Upper lobe of left lung (tissue), 6 donors: ENCODE measurements at regions not wholly inside any gene's neighbourhood (a gene's known extent, or its start where the extent isn't known, plus 50 kb on each side); places are given as distances from the start of the nearest gene placed in this dataset.

Source experiments
- ATAC-seq, 2 donors: fragments of 200-7000 bp; cut with Tn5 transposase; one replicate each; pipeline ENCODE4 v1.9.1; 2022; ENCODE audit warnings: mild to moderate bottlenecking in 2 of 2, moderate library complexity in 2 of 2; ENCODE audit not compliant: low FRiP score in 2 of 2
- DNase-seq, 2 donors: peaks; one replicate each; pipeline ENCODE4 v3.0.0-alpha.2; 2019 to 2020
- H3K27ac ChIP-seq, 4 donors: fragments of 200-600 bp; sonication (generic); one replicate each; pipeline ENCODE4 v1.5.1; 2016 to 2019
- H3K27me3 ChIP-seq, 4 donors: fragments of 200-600 bp; sonication (generic); one replicate each; pipeline ENCODE4 v1.5.1; 2017 to 2019
- H3K36me3 ChIP-seq, 4 donors: fragments of 200-600 bp; sonication (generic); one replicate each; pipeline ENCODE4 v1.5.1; 2016 to 2019
- H3K4me1 ChIP-seq, 4 donors: fragments of 200-600 bp; sonication (generic); one replicate each; pipeline ENCODE4 v1.5.1; 2018 to 2019
- H3K4me3 ChIP-seq, 4 donors: fragments of 200-600 bp; sonication (generic); one replicate each; pipeline ENCODE4 v1.5.1; 2017 to 2019; ENCODE audit warnings: mild to moderate bottlenecking in 2 of 4, moderate library complexity in 1 of 4
- H3K9me3 ChIP-seq, 4 donors: fragments of 200-600 bp; sonication (generic); one replicate each; pipeline ENCODE4 v1.5.1; 2018 to 2019
- EP300 ChIP-seq, 4 donors: sonication (generic); formaldehyde crosslinking; IDR thresholded peaks; one replicate each; pipeline ENCODE4 v1.5.1; 2017; ENCODE audit warnings: antibody characterized with exemption in 4 of 4, control low read depth in 2 of 4
- POLR2A ChIP-seq, 4 donors: fragments of 450-650 bp; IDR thresholded peaks; one replicate each; pipeline ENCODE4 v1.5.1; 2016 to 2017; ENCODE audit warnings: antibody characterized with exemption in 4 of 4, mild to moderate bottlenecking in 2 of 4
- POLR2AphosphoS5 ChIP-seq, 2 donors: sonication (generic); formaldehyde crosslinking; IDR thresholded peaks; one replicate each; pipeline ENCODE4 v1.5.1; 2017; ENCODE audit warnings: antibody characterized with exemption in 2 of 2
- WGBS, 2 donors: methylation state at CpG; one replicate each; pipeline ENCODE4 v1.1.5; 2017 to 2018; 5-methylcytosine and 5-hydroxymethylcytosine counted together
- TF ChIP-seq, protein P1 (sequence below), 6 experiments: fragments of 450-650 bp in 4 of 6; fragments of 200-600 bp in 2 of 6; sonication (generic) in 2 of 6; IDR thresholded peaks; one replicate each; pipeline ENCODE4 v1.5.1; 2016 to 2019; ENCODE audit warnings: antibody characterized with exemption in 6 of 6
- donor health status: DM: no; HTN: no; CAD: no; lungs with moderate emphysema.
- donor health status: DM: no; HTN: yes; CAD: no; lungs with severe emphysema.

DNA sequence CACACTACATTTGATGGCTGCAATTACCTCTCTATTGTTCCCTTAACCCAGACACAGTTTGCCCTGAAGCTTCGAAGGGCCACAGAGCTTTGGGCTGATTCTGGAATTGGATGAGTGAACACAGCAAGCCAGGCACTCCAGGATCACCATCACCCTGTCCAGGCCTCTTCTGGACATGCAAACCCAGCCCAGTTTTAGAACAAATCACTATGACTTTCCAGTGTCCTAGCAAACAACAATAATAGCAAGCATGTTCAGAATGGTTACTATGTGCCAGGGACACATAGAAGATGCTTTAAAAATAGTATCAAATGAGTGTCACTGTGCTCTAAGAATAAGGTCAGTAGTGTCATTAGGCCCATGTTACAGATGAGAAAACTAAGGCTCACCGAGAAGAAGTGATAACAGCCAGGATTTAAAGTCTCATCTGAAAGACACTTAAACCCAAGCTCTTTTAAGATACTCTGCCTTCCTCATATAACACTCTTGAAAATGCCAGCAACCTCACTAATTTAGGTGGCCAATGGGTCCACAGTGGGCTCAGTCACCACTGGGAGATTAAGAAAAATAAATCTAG lies 191.7 kb upstream of the STK17B start:
- ATAC-seq, result no peak
- Histone ChIP-seq H3K4me1 (peaks cover 0 to 3% (median 0%) of the 10 kb centered on the region in 4 donors), H3K27ac (peak overlapping the region in 2 of 4 donors; percentile 46 to 49), H3K27me3 (no peaks in the 10 kb centered on the region), H3K36me3 (no peaks in the 10 kb centered on the region), H3K9me3 (no peaks in the 10 kb centered on the region), H3K4me3 (no peak overlapping the region)
- TF ChIP-seq POLR2A (IDR thresholded peaks at IDR 0.05) (no peak), EP300 (IDR thresholded peaks at IDR 0.05) (no peak), POLR2AphosphoS5 (IDR thresholded peaks at IDR 0.05) (no peak)
- TF ChIP-seq, protein P1, sequence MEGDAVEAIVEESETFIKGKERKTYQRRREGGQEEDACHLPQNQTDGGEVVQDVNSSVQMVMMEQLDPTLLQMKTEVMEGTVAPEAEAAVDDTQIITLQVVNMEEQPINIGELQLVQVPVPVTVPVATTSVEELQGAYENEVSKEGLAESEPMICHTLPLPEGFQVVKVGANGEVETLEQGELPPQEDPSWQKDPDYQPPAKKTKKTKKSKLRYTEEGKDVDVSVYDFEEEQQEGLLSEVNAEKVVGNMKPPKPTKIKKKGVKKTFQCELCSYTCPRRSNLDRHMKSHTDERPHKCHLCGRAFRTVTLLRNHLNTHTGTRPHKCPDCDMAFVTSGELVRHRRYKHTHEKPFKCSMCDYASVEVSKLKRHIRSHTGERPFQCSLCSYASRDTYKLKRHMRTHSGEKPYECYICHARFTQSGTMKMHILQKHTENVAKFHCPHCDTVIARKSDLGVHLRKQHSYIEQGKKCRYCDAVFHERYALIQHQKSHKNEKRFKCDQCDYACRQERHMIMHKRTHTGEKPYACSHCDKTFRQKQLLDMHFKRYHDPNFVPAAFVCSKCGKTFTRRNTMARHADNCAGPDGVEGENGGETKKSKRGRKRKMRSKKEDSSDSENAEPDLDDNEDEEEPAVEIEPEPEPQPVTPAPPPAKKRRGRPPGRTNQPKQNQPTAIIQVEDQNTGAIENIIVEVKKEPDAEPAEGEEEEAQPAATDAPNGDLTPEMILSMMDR (IDR thresholded peaks at IDR 0.05), result no peak
- no peak for DNase-seq
- WGBS, 2 donors, result 89 to 94% methylated on average over 2 of the region's 2 CpGs

DNA sequence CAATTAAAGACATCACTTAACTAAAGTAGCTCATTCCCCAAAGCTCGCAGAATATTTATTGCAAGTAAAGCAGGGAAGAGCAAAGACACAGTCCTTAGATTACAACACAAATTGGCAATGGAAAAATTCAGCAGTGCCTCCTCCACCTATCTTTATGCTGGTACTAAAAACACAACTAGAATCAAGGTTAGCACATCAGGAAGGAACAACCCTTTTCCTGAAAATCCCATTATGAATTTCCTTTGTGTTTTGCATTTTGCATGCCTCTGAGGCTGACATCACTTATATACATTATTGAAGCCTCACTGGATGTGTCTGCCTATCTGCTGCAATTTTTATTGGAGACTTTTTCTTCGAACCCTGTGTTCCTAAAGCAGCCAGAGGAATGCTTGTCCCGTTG lies 193.8 kb upstream of the STK17B start:
- no peak for DNase-seq
- TF ChIP-seq POLR2AphosphoS5 (IDR thresholded peaks at IDR 0.05) (no peak), POLR2A (IDR thresholded peaks at IDR 0.05) (no peak), EP300 (IDR thresholded peaks at IDR 0.05) (no peak)
- TF ChIP-seq, protein P1 (IDR thresholded peaks at IDR 0.05), result no peak
- Histone ChIP-seq H3K27me3 (no peaks in the 10 kb centered on the region), H3K4me1 (peaks cover 0 to 3% (median 0%) of the 10 kb centered on the region in 4 donors), H3K4me3 (no peak overlapping the region), H3K36me3 (no peaks in the 10 kb centered on the region), H3K9me3 (no peaks in the 10 kb centered on the region), H3K27ac (peak overlapping the region in 2 of 4 donors; percentile 37 to 64)
- ATAC-seq, result no peak
- WGBS, 2 donors, result 60 to 69% methylated on average over 3 of the region's 3 CpGs

DNA sequence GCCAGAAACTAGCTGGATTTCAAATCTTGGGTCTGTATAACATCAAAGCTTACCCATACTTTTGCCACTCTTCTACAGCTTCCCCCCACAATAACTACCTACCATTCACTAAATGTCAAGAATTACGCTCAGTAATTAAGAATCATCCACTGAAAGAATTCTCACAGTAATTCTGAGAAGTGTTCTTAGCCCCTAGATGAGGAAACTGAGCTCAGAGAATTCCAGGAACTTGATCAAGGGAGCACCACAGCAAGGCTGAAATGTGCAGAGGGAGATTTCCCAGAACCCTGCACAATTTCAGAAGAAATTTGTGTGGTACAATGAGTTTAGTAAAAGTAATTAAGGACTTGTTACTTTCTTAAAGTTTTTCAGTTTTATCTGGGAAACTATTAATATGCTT lies 194.5 kb upstream of the STK17B start:
- Histone ChIP-seq H3K4me1 (peaks cover 0 to 3% (median 0%) of the 10 kb centered on the region in 4 donors), H3K36me3 (no peaks in the 10 kb centered on the region), H3K27ac (peak overlapping the region in 2 of 4 donors; percentile 37 to 64), H3K9me3 (no peaks in the 10 kb centered on the region), H3K4me3 (no peak overlapping the region), H3K27me3 (no peaks in the 10 kb centered on the region)
- ATAC-seq, result no peak
- no peak for DNase-seq
- TF ChIP-seq, protein P1 (IDR thresholded peaks at IDR 0.05), result no peak
- TF ChIP-seq EP300 (IDR thresholded peaks at IDR 0.05) (no peak), POLR2A (IDR thresholded peaks at IDR 0.05) (no peak), POLR2AphosphoS5 (IDR thresholded peaks at IDR 0.05) (no peak)
- WGBS, 2 donors, result 82 to 87% methylated on average over 1 of the region's 1 CpG

DNA sequence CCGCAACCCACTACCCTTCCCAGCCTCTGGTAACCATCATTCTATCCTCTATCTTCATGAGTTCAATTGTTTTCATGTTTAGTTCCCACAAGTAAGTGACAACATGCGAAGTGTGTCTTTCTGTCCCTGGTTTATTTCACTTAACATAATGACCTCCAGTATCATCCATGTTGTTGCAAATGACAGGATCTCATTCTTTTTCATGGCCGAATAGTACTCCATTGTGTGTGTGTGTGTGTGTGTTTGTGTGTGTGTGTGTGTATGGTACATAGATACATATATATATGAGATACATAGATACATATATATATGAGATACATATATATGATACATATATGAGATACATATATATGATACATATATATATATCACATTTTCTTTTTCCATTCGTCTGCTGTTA lies 196.3 kb upstream of the STK17B start:
- TF ChIP-seq, protein P1 (IDR thresholded peaks at IDR 0.05), result no peak
- TF ChIP-seq POLR2A (IDR thresholded peaks at IDR 0.05) (no peak), EP300 (IDR thresholded peaks at IDR 0.05) (no peak), POLR2AphosphoS5 (IDR thresholded peaks at IDR 0.05) (no peak)
- no peak overlapping the region for H3K27ac ChIP-seq
- H3K4me1 ChIP-seq, result peaks cover 0 to 5% (median 3%) of the 10 kb centered on the region in 4 donors
- 97 to 98% methylated on average over 4 of the region's 4 CpGs for WGBS, 2 donors
- no peaks in the 10 kb centered on the region for H3K36me3 ChIP-seq
- DNase-seq (no peak), ATAC-seq (no peak)
- H3K4me3 ChIP-seq, result no peak overlapping the region
- no peaks in the 10 kb centered on the region for H3K27me3 ChIP-seq
- H3K9me3 ChIP-seq, result no peaks in the 10 kb centered on the region
